Embryonic facial prominence (tissue), 1 donor: ENCODE measurements at regions not wholly inside any gene's neighbourhood (a gene's known extent, or its start where the extent isn't known, plus 50 kb on each side); places are given as distances from the start of the nearest gene placed in this dataset.
"Not testable (repeated sequence)": the region's sequence is repeated elsewhere in the genome, so short reads cannot be mapped to it uniquely, and the experiment has no call there.

Experiments used
- DNase-seq: peaks from one replicate; pipeline ENCODE4 v3.0.0-alpha.2; 2016; ENCODE audit errors: extremely low spot score

- no peak for DNase-seq
These were observed 891.8 kb upstream of the NCAM2 start for GRCh38 chr21:20106368-20106767.

- no peak for DNase-seq
These were observed 890.2 kb upstream of the NCAM2 start for GRCh38 chr21:20108016-20108415.

- no peak for DNase-seq
These were observed 889.2 kb upstream of the NCAM2 start for GRCh38 chr21:20108976-20109540.

GRCh38 chr21:20110368-20110767 lies 887.8 kb upstream of the NCAM2 start:
- no peak for DNase-seq

GRCh38 chr21:20151741-20152140 lies 846.5 kb upstream of the NCAM2 start:
- no peak for DNase-seq

- DNase-seq, result no peak
These were observed 835.0 kb upstream of the NCAM2 start for GRCh38 chr21:20163167-20163566.

GRCh38 chr21:20167059-20167458 lies 831.1 kb upstream of the NCAM2 start:
- DNase-seq, result no peak

- DNase-seq, result no peak
These were observed 828.2 kb upstream of the NCAM2 start for GRCh38 chr21:20169812-20170576.

GRCh38 chr21:20186186-20186585 lies 812.0 kb upstream of the NCAM2 start:
- DNase-seq, result no peak

GRCh38 chr21:20187028-20187427 lies 811.2 kb upstream of the NCAM2 start:
- no peak for DNase-seq

- not testable (repeated sequence) for DNase-seq
These were observed 796.9 kb upstream of the NCAM2 start for GRCh38 chr21:20201323-20201722.

GRCh38 chr21:20207335-20207734 lies 790.9 kb upstream of the NCAM2 start:
- no peak for DNase-seq

GRCh38 chr21:20215959-20216358 lies 782.2 kb upstream of the NCAM2 start:
- DNase-seq, result no peak

- no peak for DNase-seq
These were observed 777.6 kb upstream of the NCAM2 start for GRCh38 chr21:20220586-20220985.

GRCh38 chr21:20221981-20222380 lies 776.2 kb upstream of the NCAM2 start:
- not testable (repeated sequence) for DNase-seq

GRCh38 chr21:20236649-20237048 lies 761.6 kb upstream of the NCAM2 start:
- not testable (repeated sequence) for DNase-seq

- no peak for DNase-seq
These were observed 748.8 kb upstream of the NCAM2 start for GRCh38 chr21:20249401-20249800.

- no peak for DNase-seq
These were observed 747.9 kb upstream of the NCAM2 start for GRCh38 chr21:20250337-20250736.

- no peak for DNase-seq
These were observed 744.9 kb upstream of the NCAM2 start for GRCh38 chr21:20253261-20253660.

GRCh38 chr21:20254964-20255363 lies 743.2 kb upstream of the NCAM2 start:
- no peak for DNase-seq

- no peak for DNase-seq
These were observed 741.0 kb upstream of the NCAM2 start for GRCh38 chr21:20257052-20257740.

- no peak for DNase-seq
These were observed 739.7 kb upstream of the NCAM2 start for GRCh38 chr21:20258542-20258941.
